Stimulated activated naive CD4-positive, alpha-beta T cell treated with Interleukin-2 at 50 U/mL for 16 hours (primary cell): ENCODE measurements at regions not wholly inside any gene's neighbourhood (a gene's known extent, or its start where the extent isn't known, plus 50 kb on each side); places are given as distances from the start of the nearest gene placed in this dataset.

Source experiments
- DNase-seq: peaks from one replicate; lab custom pipeline; 2025; lab: John Stamatoyannopoulos, UW

- DNase-seq, result no peak
Measured at GRCh38 chr4:63618883-63619718, 790.1 kb downstream of the TECRL start.

- DNase-seq, result no peak
Measured at GRCh38 chr4:63607169-63607872, 801.9 kb downstream of the TECRL start.

GRCh38 chr4:63589796-63590195 is 819.5 kb downstream of the TECRL start:
- no peak for DNase-seq

- DNase-seq, result no peak
Measured at GRCh38 chr4:63583561-63583960, 825.7 kb downstream of the TECRL start.

GRCh38 chr4:63583007-63583406 is 826.2 kb downstream of the TECRL start:
- no peak for DNase-seq

GRCh38 chr4:63580796-63581475 is 828.3 kb downstream of the TECRL start:
- no peak for DNase-seq

- DNase-seq, result no peak
Measured at GRCh38 chr4:63578383-63578782, 830.9 kb downstream of the TECRL start.

- DNase-seq, result no peak
Measured at GRCh38 chr4:63566658-63567057, 842.6 kb downstream of the TECRL start.

- no peak for DNase-seq
Measured at GRCh38 chr4:63563288-63564014, 845.8 kb downstream of the TECRL start.

- DNase-seq, result no peak
Measured at GRCh38 chr4:63558709-63559108, 850.5 kb downstream of the TECRL start.

GRCh38 chr4:63556332-63556731 is 852.9 kb downstream of the TECRL start:
- no peak for DNase-seq

GRCh38 chr4:63553123-63553522 is 856.1 kb downstream of the TECRL start:
- DNase-seq, result no peak

- DNase-seq, result no peak
Measured at GRCh38 chr4:63541828-63542227, 867.4 kb downstream of the TECRL start.

GRCh38 chr4:63529581-63530337 is 879.5 kb downstream of the TECRL start:
- no peak for DNase-seq

GRCh38 chr4:63528256-63528991 is 880.8 kb downstream of the TECRL start:
- no peak for DNase-seq

- DNase-seq, result no peak
Measured at GRCh38 chr4:63526251-63526650, 883.0 kb downstream of the TECRL start.

- no peak for DNase-seq
Measured at GRCh38 chr4:63524764-63525163, 884.5 kb downstream of the TECRL start.

- DNase-seq, result no peak
Measured at GRCh38 chr4:63505714-63506460, 903.4 kb downstream of the TECRL start.

GRCh38 chr4:63493265-63493664 is 916.0 kb downstream of the TECRL start:
- no peak for DNase-seq

GRCh38 chr4:63492515-63492914 is 916.7 kb downstream of the TECRL start:
- DNase-seq, result no peak
